HG02981 (cell line): ENCODE measurements at regions not wholly inside any gene's neighbourhood (a gene's known extent, or its start where the extent isn't known, plus 50 kb on each side); places are given as distances from the start of the nearest gene placed in this dataset.

Experiments
- ATAC-seq: cut with Tn5 transposase; IDR thresholded peaks from one replicate; pipeline ENCODE4 v1.9.1; 2021; ENCODE audit warnings: mild to moderate bottlenecking, moderate library complexity; ENCODE audit not compliant: unreplicated experiment

DNA sequence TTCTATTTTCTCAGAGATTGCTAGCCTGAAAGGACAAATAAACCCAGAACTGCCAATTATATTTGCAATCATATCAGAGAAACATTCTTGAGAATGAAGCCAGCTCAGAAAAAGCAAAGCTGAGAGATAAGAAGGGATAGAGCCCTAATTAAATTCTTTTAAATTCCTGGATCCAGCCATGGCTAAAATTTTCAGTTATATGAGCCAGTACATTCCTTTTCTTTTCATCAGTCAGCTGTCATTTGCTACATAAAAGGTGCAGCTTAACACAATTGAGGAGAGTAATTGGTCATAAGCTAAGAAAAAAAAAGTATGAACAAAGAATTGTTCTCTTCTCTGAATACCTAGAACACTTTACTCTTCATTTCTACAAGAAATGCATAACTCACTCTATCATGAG lies 303.5 kb upstream of the FIGN start:
- ATAC-seq = no peak

DNA sequence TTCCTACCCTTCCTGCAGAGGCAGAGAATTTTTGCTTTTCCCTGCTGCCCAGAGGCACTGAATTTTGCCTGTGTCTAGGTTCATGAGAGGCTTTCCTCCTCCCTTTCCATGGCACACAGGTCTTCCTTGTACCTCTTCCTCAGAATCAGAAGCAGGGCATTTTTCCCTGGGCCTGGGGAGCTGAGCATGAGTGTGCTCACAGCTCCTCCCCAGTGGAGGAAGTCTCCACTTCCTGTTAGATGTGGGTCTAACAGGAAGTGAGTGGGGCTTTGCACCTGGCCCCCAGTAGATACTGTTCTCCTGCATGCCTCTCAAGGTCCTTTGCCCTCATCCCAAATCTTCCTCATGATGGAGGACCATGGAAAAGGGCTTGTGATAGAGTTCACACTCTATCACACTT lies 297.2 kb upstream of the FIGN start:
- ATAC-seq = peak; percentile 50

DNA sequence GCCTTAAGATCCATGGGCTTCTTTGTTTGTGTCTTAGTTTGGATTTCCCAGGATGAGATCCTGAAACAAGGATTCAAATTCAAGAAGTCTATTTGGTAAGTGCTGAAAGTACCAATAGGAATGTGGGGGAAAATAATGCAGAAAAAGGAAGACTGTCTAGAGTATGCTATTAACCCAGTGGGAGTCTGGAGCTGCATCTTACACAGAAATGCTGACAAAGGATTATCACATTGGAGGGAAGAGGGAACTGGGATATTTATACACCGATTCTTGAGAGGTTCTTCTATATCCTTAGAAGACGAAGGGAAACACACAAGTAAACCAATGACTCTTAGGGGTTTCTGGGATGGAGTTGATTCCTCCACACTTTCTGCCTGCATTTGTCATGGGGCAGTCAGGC lies 294.8 kb upstream of the FIGN start:
- no peak for ATAC-seq

DNA sequence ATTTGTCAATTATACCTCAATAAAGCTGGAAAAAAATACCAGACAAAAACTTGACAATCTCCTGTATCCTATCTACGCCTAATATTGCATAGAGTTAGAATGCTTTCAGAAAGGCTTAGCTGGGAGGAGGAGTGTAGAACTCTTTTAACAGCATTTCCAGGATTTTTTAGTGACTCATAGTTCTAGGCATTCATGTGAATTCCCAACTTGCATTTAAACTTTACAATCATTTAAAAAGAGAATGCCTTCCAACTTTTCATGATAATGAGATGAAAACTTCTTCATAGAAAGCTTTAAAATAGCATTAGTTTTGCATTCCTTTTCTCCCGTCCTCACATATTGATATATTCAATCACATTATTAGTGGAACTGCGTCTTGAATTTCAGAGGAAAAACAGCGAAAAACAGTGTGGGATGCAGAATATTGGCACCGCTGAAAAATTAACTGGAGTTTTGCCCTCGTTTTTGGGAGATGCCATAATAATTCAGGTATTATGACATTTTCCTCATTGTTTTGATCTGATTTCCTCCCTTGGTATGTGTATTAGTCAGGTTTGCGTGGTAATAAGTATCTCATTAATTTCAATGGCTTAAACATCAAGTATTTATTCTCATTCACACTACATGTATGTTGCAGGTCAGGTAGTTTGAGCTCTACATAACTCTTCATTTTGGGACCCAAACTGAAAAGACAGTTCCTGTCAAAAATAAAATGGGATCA lies 293.2 kb upstream of the FIGN start:
- ATAC-seq = no peak

DNA sequence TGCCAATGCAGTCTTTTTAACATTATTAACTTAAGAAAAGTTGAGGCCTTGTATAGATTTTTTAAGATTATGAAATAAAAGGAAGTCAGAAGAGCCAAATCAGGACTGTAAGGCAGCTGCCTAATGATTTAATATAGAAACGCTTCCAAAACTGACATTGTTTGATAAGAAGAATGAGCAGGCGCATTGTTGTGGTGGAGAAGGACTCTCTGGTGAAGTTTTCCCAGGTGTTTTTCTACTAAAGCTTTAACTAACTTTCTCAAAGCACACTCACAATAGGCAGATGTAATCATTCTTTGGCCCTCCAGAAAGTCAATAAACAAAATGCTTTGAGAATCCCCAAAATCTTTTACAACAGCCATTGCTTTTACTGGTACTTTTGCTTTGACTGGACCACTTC lies 288.6 kb upstream of the FIGN start:
- ATAC-seq = no peak

DNA sequence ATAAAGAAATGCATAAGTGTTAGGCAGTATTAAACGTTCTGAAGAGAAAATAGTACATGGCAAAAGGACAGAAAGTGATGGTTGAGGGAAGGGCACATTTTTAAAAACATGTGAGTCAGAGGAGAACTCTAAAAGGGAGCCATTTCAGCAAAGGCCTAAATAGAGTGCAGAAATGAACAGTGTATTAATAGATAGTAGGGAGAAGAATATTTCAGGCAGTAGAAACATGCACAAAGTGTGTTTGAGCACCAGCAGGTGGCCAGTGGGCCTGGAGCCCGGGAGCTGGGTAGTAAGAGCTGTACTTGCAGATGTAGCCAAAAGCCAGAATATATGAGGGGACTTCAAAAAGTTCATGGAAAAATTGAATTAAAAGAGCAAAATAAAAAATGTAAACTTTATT lies 288.1 kb upstream of the FIGN start:
- ATAC-seq = no peak

DNA sequence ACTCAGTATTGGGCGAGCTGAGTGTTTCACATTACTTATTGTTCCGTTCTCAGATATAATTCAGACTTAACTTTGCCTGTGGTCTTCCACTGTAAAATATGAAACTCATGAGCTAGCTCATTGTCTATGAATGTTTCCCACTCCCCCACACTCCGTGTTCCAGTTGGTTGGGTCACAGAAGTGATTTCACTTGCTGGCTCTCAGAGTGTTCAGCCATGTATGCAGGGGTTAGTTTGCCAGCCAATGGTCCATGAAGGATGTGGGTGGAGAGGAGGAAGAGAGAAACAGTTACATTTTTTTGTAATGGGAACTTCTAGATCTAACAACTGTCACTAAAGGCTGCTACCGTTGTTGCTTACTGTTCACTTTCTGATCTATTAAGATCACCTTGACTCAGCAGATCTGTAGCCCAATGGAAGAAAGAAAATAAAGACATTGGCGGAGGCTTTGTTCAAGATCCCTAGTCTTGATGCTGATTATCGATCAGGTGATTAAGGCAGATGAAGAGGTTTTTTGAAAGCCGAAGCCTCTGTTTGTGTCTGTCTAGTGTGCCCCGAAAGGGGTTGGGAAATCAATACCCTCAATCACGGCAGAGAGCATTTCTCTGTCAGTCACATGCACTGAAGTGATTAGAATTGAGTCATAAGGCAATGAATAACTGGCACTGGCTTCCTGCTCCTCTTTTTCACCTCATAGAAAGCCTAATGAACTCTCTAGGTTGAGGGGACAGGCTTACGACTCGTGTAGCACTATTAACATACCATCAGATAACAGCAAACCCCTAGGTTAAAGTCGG lies 279.7 kb upstream of the FIGN start:
- ATAC-seq = peak; percentile 94

DNA sequence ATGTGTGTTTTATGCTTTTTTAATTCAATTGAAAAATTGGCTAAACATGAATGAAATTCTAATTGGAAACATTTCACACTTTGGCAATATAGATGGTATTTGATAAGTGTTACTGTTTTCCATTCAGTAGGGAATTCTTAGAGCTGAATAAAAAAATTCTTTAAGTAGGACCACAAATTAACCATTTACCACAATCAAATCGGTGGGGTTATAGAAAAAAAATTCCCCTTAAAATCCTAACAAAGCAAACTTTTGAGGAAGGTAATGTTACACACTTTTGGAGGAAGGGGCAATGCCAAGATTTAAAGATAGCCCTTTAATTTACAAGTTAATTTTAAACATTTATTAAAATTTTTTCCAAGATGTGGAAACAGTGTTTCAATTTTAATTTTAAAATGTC lies 279.0 kb upstream of the FIGN start:
- no peak for ATAC-seq

DNA sequence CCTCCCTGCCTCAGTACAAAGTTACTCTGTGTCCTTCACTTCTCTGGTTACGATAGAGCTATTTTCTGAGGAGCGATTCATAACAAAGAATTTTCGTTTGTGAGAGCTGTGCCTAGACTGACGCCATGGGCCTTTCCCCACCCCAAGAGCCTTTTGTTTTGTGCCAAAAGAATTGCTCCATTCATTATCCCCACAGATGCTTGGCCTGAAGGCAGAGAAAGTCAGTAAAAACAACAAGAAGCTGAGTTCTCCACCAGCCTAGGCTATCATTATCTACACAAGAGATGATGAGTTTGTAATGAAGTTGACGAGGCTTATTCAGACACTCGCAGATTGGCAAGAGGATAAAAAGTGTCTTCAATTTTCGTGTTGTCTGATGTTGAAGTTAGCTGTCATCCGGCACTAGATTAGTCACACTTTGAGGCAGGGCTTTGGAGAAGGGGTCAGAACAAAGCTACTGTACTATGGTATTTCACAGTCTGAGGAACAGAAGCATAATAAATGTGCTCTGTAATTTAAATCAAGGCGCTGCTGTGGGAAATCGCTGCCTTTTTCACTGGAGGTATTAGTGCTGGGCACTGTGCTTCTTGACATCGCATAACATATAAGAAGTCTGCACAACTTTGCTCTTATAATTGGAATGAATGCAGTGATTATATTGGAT lies 278.4 kb upstream of the FIGN start:
- no peak for ATAC-seq

DNA sequence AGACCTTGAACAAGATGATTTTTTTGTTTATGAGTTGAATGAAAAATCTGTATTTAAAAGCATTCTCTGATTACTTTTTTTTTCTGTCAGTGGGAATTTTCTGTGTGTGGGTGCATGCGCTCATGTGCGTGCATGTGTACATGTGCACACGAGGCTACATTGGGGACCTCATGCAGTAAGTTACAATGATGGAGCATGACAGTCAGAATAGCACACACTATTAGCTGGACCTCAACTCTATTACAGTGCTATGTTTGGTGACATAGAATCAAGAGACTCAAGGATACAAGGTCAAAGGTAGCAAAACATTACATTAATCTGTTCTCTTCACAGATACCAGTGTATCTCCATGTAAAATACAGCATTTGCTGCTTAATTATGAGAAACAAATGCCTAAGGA lies 276.8 kb upstream of the FIGN start:
- ATAC-seq = no peak

DNA sequence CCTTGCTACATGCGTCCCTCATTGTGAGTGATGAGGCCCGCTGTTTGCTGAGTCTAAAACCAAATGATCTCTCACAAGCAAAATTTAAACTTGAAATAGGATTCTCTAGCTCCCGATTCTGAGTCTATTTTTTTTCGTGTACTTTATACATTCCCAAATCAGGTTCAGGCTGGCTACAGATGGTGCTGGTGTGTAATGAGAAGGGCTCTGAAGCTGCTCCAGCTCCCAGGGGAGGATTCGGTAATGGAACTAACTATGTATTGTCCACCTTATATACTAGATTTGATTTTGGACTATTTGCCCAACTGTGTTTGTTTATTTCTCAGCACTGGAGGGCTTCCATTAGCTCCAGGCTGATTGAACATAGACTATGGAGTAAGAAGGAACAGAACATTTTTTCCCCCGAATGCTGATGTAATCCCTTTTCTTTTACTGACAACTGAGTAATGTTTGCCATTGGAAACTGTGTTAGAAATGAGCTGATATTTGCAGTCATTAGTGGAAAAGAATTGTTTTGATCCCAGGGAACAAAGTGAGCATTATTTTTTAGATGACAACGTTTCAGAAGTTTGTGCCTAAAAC lies 274.0 kb upstream of the FIGN start:
- ATAC-seq = no peak

DNA sequence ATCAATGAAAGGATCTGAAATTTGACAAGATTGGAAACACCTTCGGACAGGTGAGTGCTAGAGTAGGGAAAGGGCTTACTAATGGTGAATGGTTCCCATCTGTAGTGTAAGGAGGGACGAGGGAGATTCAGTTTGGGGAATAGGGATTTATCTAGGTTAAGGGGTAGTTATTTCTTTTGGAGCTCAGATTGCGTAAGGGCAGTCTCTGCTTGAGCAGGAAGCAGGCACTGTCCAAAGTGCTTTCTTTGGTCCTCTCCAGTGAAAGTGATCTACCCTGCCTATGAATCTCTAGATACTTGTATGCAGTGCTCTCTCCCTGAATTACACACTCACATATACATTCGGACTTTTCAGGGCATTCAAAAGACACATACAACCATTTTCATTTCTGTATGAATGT lies 272.9 kb upstream of the FIGN start:
- no peak for ATAC-seq

DNA sequence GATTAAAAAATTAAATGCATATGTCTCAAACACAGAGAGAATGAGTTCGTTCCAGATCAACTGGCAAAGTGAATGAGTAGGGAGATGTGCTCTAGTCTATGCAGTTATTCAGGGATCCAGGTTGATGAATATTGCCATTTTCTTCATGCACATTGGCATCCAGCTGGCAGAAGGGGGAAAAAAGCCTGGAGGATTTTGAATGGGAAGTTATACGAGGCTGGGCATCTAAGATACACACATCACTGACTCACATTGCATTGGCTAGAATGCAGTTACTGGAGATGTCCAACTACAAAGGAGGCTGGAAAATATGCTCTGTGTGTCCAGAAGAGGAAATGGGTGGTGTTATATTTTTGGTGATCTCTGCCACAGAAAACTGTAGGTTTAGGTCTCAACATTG lies 270.9 kb upstream of the FIGN start:
- ATAC-seq = no peak

DNA sequence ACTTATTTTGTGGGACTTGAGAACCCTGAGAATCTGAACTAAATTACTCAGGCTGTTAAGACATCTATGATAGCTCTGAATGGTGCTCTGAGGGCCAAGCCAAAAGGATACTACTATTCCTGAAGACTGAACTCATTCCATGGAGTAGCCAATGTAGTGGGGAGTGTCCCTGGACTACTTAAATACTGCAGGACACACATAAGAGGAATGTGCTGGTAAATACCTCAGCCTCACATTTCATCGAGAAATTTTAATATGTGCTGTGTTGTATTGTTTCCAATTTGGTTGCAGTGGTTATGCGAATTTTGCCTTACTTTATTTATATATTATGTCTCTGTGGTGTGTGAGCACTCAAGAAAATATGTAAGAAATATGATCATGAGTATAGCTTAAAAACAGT lies 264.4 kb upstream of the FIGN start:
- ATAC-seq = no peak

DNA sequence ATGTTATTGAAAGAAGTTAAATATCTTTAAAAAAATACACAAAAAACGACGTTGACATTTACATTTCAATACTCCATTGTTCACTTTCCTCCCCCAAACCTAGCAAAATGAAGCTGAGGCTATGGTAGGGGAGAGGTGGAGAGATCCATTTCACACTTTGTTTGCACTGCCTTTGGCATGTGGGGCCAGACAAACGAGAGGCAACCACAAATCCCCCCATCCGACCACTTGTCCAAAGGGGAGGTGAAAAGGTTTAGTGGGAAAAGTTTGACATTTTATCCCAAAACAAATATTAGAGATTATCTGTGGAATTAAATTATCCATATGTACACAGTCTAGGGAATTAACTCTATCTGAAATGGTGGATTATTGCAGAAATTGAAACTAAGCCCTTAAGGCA lies 261.7 kb upstream of the FIGN start:
- no peak for ATAC-seq

DNA sequence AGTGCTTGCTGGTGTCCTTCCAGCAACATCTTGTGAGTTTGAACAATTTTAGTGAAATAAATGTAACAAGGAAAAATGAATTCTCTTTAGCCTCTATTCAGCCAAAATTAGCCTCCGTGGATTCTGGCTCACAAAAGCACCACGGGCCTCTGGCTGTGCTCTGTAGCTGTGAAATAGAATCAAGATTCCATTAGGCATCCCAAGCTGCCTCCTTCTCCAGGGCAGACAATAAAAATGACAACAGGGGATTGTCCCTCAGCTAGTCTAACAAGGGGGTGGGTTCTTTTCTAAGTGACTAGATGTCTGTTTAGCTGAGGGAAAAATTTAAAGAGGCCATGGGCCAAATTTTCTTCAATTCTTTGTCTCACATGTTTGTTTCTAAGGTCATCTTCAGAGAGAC lies 254.7 kb upstream of the FIGN start:
- no peak for ATAC-seq

DNA sequence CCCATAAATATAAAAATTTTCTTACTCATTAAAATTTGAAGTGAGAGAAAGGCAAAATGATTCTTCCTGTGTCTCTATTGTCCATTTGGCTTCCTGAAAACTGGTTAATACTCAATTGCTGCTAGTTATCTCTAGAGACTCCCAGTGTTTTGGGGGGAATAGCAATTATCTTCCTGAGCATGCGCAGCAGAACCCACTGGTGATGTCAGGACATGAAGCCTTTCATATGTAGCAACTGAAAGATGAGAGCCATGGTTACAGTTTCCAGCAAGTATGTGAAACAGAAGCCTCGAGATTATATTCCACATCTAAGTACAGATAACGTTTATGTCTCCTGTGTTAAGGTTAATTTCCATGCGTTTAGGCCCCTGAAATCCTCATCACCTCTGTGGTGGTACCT lies 254.3 kb upstream of the FIGN start:
- no peak for ATAC-seq

DNA sequence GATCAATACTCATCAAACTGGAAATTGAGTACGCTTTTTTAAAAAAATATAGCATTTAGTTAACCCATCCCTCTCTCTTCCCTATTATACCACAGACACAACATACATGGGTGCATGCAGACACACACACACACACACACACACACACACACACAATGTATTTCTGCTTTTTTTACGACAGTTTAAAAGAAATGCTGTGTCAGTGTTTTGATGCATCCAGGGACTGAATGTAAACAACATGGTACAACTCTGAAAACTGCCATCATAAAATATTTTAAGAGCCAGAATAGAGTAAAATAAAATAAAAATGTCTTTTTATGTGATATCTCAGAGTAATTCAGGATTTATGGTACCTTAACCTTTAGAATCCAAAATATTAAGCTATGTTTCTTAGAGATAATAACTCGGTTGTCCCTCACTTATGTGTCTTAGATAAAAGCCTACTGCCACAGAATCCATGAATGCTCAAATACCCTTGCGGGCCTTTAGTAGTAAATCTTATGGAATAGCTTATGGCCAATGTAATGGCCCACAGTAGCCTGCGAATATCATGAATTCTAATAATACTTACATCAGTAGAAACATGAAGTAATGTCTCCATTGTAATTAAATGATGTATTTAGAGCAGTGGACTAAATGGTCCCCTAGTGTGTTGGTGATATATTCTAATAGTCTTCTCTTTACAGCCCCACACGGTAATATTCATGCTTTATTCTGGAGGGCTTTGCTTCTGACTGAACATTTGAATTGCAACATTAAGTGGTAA lies 251.6 kb upstream of the FIGN start:
- no peak for ATAC-seq

DNA sequence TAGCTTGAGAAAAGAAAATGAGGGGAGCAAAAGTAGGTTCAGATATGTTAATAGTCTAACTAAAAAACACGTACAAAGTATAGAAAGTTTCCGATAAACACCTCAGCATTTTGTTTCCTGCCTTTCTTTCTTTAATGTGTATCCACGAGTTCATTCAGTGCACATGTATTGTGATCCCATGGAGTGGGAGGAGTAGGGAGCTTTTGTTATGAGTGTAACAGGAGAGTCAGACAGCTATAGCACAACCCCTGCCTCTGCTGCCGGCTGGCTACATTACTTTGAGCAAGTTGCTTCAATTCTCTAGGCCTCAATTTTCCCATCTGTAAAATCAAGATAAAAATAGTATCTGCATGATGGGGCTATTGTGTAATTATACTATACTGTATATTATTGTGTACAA lies 249.2 kb upstream of the FIGN start:
- ATAC-seq = no peak

DNA sequence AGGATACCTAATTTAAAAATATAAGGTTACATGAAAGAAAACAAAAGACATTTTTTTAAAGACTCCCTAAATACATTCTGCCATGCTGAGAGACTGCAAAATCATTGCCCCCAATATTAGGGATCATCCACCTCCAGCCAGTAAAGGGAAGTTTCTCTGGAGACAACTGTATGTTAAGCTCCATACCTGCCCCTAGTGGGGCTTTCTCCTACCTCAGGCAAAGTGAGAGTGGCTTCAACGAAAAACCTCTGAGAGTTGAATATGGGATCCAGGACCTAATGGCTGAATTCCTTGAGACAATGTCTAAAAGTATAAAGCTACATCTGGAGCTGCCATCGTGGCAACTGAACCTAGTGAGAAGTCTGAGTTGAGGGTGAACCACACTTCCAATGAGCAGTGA lies 248.1 kb upstream of the FIGN start:
- ATAC-seq = no peak

DNA sequence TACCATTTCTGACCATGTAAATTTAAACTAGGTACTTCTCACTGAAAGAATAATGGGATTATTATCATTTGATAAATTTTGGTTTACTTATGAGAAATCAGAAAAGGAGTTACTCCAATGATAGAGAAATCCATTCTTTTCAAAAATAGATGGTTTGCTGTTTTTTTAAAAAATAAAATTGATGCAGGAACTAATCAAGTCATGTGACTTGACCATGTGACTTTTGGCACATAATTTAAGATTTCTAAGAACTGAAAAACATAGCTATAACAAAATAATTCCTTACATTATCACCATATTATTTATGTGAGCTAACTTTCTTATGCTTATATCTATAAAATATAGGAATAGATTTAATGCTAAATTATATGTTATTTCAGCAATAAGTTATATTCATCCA lies 247.1 kb upstream of the FIGN start:
- no peak for ATAC-seq
